H9 (cell line): ENCODE measurements at regions not wholly inside any gene's neighbourhood (a gene's known extent, or its start where the extent isn't known, plus 50 kb on each side); places are given as distances from the start of the nearest gene placed in this dataset.

Experiments
- DNase-seq: peaks from one replicate; pipeline ENCODE4 v3.0.0-alpha.2; 2017
- H2AFZ ChIP-seq: one replicate; pipeline ENCODE4 v1.6.1; 2013; ENCODE audit warnings: mild to moderate bottlenecking, low read length, control low read depth, moderate library complexity
- H2AK5ac ChIP-seq: 2 replicates; pipeline ENCODE4 v1.6.1; 2013; ENCODE audit warnings: low read length, control low read depth, mixed read lengths; ENCODE audit not compliant: insufficient read length
- H2BK120ac ChIP-seq: one replicate; pipeline ENCODE4 v1.6.1; 2013; ENCODE audit warnings: low read depth, mild to moderate bottlenecking, low read length, control low read depth, inconsistent platforms; ENCODE audit not compliant: poor library complexity, severe bottlenecking
- H2BK12ac ChIP-seq: 2 replicates; pipeline ENCODE4 v1.6.1; 2013; ENCODE audit warnings: low read length, control low read depth, mixed read lengths, low read depth; ENCODE audit not compliant: insufficient read length
- H2BK15ac ChIP-seq: 2 replicates; pipeline ENCODE4 v1.6.1; 2013; ENCODE audit warnings: low read depth, low read length, control low read depth
- H2BK20ac ChIP-seq: one replicate; pipeline ENCODE4 v1.6.1; 2013; ENCODE audit warnings: low read depth, mild to moderate bottlenecking, low read length, control low read depth, inconsistent platforms; ENCODE audit not compliant: poor library complexity, severe bottlenecking
- H2BK5ac ChIP-seq: 2 replicates; pipeline ENCODE4 v1.6.1; 2013; ENCODE audit warnings: low read length, control low read depth, mixed read lengths; ENCODE audit not compliant: insufficient read length
- H3K14ac ChIP-seq: 2 replicates; pipeline ENCODE4 v1.6.1; 2013; ENCODE audit warnings: low read length, control low read depth; ENCODE audit not compliant: insufficient read depth
- H3K18ac ChIP-seq: 2 replicates; pipeline ENCODE4 v1.6.1; 2013; ENCODE audit warnings: low read depth, mild to moderate bottlenecking, mixed read lengths, low read length, control low read depth; ENCODE audit not compliant: insufficient read length
- H3K23ac ChIP-seq: 2 replicates; pipeline ENCODE4 v1.6.1; 2013; ENCODE audit warnings: low read length, control low read depth, mixed read lengths, low read depth; ENCODE audit not compliant: insufficient read length
- H3K23me2 ChIP-seq: 2 replicates; pipeline ENCODE4 v1.6.1; 2013; ENCODE audit warnings: low read depth, mild to moderate bottlenecking, mixed read lengths, low read length, control low read depth; ENCODE audit not compliant: insufficient read length, poor library complexity, severe bottlenecking
- H3K27ac ChIP-seq: 2 replicates; pipeline ENCODE4 v1.5.1; 2013; ENCODE audit warnings: low read length, control low read depth, mixed read lengths, low read depth; ENCODE audit not compliant: insufficient read length
- H3K27me3 ChIP-seq: 2 replicates; pipeline ENCODE4 v1.6.1; 2013; ENCODE audit warnings: low read length, control low read depth, inconsistent platforms; ENCODE audit not compliant: insufficient read depth
- H3K4ac ChIP-seq: 2 replicates; pipeline ENCODE4 v1.6.1; 2013; ENCODE audit warnings: low read depth, mild to moderate bottlenecking, control low read depth, inconsistent platforms, low read length, moderate library complexity
- H3K4me1 ChIP-seq: 2 replicates; pipeline ENCODE4 v1.6.1; 2013; ENCODE audit warnings: low read length, control low read depth, inconsistent platforms; ENCODE audit not compliant: insufficient read depth
- H3K4me2 ChIP-seq: 2 replicates; pipeline ENCODE4 v1.6.1; 2013; ENCODE audit warnings: low read length, control low read depth, mixed read lengths; ENCODE audit not compliant: insufficient read length, insufficient read depth
- H3K56ac ChIP-seq: 2 replicates; pipeline ENCODE4 v1.6.1; 2013; ENCODE audit warnings: low read depth, mild to moderate bottlenecking, mixed read lengths, low read length, control low read depth; ENCODE audit not compliant: insufficient read length
- H3K79me1 ChIP-seq: 2 replicates; pipeline ENCODE4 v1.6.1; 2013; ENCODE audit warnings: low read depth, mild to moderate bottlenecking, moderate library complexity, low read length, control low read depth, inconsistent platforms; ENCODE audit not compliant: insufficient read depth, poor library complexity, severe bottlenecking
- H3K79me2 ChIP-seq: 2 replicates; pipeline ENCODE4 v1.6.1; 2013; ENCODE audit warnings: low read length, control low read depth, inconsistent platforms; ENCODE audit not compliant: insufficient read depth
- H3K9ac ChIP-seq: 2 replicates; pipeline ENCODE4 v1.6.1; 2013; ENCODE audit warnings: low read length, control low read depth, mixed read lengths; ENCODE audit not compliant: insufficient read length; ENCODE audit errors: extremely low read depth
- H3K9me3 ChIP-seq: one replicate; pipeline ENCODE4 v1.6.1; 2013; ENCODE audit warnings: low read depth, low read length, inconsistent platforms; ENCODE audit not compliant: control insufficient read depth
- H3T11ph ChIP-seq: one replicate; pipeline ENCODE4 v1.6.1; 2013; ENCODE audit warnings: mild to moderate bottlenecking, low read length, control low read depth, inconsistent platforms
- H4K20me1 ChIP-seq: one replicate; pipeline ENCODE4 v1.6.1; 2013; ENCODE audit not compliant: control insufficient read depth, insufficient read length, insufficient read depth
- H4K5ac ChIP-seq: 2 replicates; pipeline ENCODE4 v1.6.1; 2013; ENCODE audit warnings: low read depth, mild to moderate bottlenecking, mixed read lengths, low read length, control low read depth; ENCODE audit not compliant: insufficient read length
- H4K8ac ChIP-seq: replicated peaks from 2 replicates; pipeline ENCODE4 v1.6.1; 2013; ENCODE audit warnings: low read length, control low read depth, mixed read lengths, low read depth; ENCODE audit not compliant: insufficient read length
- H4K91ac ChIP-seq: 2 replicates; pipeline ENCODE4 v1.6.1; 2013; ENCODE audit warnings: low read depth, mild to moderate bottlenecking, moderate library complexity, mixed read lengths, low read length, control low read depth; ENCODE audit not compliant: insufficient read length
- H3K27ac Mint-ChIP-seq, 3 experiments: 2 replicates in 2 of 3; 3 replicates in 1 of 3; pipeline ENCODE4 v1.8.0; 2020 to 2021; ENCODE audit warnings: mixed read lengths in 3 of 3, mild to moderate bottlenecking in 1 of 3, moderate library complexity in 1 of 3
- H3K27me3 Mint-ChIP-seq: 2 replicates; pipeline ENCODE4 v1.8.0; 2021; ENCODE audit warnings: low read depth, mild to moderate bottlenecking, moderate library complexity, mixed read lengths
- H3K36me3 Mint-ChIP-seq, 3 experiments: 2 replicates in 2 of 3; 3 replicates in 1 of 3; pipeline ENCODE4 v1.8.0; 2020 to 2021; ENCODE audit warnings: low read depth in 3 of 3, mixed read lengths in 3 of 3; ENCODE audit not compliant: insufficient read depth in 1 of 3
- H3K4me1 Mint-ChIP-seq, 2 experiments: 2 replicates each; pipeline ENCODE4 v1.8.0; 2020; ENCODE audit warnings: mixed read lengths in 2 of 2
- H3K4me3 Mint-ChIP-seq, 2 experiments: 2 replicates in 1 of 2; 3 replicates in 1 of 2; pipeline ENCODE4 v1.8.0; 2020 to 2021; ENCODE audit warnings: mild to moderate bottlenecking in 2 of 2, mixed read lengths in 2 of 2, moderate library complexity in 1 of 2
- H3K9me3 Mint-ChIP-seq, 2 experiments: 2 replicates in 1 of 2; 3 replicates in 1 of 2; pipeline ENCODE4 v1.8.0; 2020; ENCODE audit warnings: mild to moderate bottlenecking in 2 of 2, mixed read lengths in 2 of 2, moderate library complexity in 1 of 2
- WGBS: extraction: QIAGEN DNeasy Blood & Tissue Kit; methylation state at CpG from one replicate; pipeline ENCODE4 v1.1.7; 2013; ENCODE audit warnings: missing lambda C conversion rate, low lambda C conversion rate, mixed read lengths; ENCODE audit not compliant: insufficient read length; ENCODE audit errors: extremely low coverage; 5-methylcytosine and 5-hydroxymethylcytosine counted together
- TF ChIP-seq, protein P1 (sequence below): fragments of 200-600 bp; sonication (generic); conservative IDR thresholded peaks from 3 replicates; pipeline ENCODE4 v1.8.0; 2021; ENCODE audit warnings: antibody characterized with exemption, mild to moderate bottlenecking

DNA sequence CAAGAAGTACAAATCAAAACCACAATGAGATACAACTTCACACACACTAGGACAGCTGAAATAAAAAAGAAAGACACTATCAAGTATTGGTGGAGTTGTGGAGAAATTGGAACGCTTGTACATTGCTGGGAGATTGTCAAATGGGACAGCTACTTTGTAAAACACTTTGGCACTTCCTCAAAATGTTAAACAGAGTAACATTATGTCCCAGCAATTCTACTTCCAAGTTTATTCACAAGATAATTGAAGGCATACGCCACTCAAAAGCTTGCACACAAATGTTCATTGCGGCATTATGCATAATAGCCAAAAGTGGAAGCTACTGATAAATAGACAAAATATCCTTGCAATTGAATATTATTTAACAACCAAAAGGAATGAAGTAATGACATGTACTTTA is 199.9 kb upstream of the KCNK2 start:
- no peaks in the 10 kb centered on the region for H4K20me1 ChIP-seq
- H3K23me2 ChIP-seq, result no peaks in the 10 kb centered on the region
- H3K4me2 ChIP-seq, result no peak overlapping the region
- peaks cover 0 to 2% of the 10 kb centered on the region in 2 experiments; a peak in 2 of 5 replicates for H3K9me3 Mint-ChIP-seq
- no peaks in the 10 kb centered on the region for H3K4me1 Mint-ChIP-seq
- H3K27ac Mint-ChIP-seq, result no peak overlapping the region
- no peaks in the 10 kb centered on the region for H3K27me3 ChIP-seq
- H3K14ac ChIP-seq, result no peak overlapping the region
- no CpG with 5 or more reads among the region's 3 CpGs for WGBS
- no peak overlapping the region for H2BK15ac ChIP-seq
- TF ChIP-seq, protein P1, sequence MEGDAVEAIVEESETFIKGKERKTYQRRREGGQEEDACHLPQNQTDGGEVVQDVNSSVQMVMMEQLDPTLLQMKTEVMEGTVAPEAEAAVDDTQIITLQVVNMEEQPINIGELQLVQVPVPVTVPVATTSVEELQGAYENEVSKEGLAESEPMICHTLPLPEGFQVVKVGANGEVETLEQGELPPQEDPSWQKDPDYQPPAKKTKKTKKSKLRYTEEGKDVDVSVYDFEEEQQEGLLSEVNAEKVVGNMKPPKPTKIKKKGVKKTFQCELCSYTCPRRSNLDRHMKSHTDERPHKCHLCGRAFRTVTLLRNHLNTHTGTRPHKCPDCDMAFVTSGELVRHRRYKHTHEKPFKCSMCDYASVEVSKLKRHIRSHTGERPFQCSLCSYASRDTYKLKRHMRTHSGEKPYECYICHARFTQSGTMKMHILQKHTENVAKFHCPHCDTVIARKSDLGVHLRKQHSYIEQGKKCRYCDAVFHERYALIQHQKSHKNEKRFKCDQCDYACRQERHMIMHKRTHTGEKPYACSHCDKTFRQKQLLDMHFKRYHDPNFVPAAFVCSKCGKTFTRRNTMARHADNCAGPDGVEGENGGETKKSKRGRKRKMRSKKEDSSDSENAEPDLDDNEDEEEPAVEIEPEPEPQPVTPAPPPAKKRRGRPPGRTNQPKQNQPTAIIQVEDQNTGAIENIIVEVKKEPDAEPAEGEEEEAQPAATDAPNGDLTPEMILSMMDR, result no peak
- H2AK5ac ChIP-seq, result no peak overlapping the region
- H3K79me2 ChIP-seq, result no peaks in the 10 kb centered on the region
- no peak overlapping the region for H2BK12ac ChIP-seq
- no peak overlapping the region for H3T11ph ChIP-seq
- H4K8ac ChIP-seq, result no peak overlapping the region
- H2AFZ ChIP-seq, result no peak overlapping the region
- no peak overlapping the region for H4K5ac ChIP-seq
- H3K4me3 Mint-ChIP-seq, result no peak overlapping the region
- no peak overlapping the region for H3K27ac ChIP-seq
- no peaks in the 10 kb centered on the region for H3K9me3 ChIP-seq
- H3K18ac ChIP-seq, result no peak overlapping the region
- no peak overlapping the region for H2BK120ac ChIP-seq
- H3K9ac ChIP-seq, result no peak overlapping the region
- no peaks in the 10 kb centered on the region for H3K36me3 Mint-ChIP-seq
- no peak overlapping the region for H2BK20ac ChIP-seq
- no peak for DNase-seq
- H3K4ac ChIP-seq, result no peak overlapping the region
- no peak overlapping the region for H3K23ac ChIP-seq
- no peak overlapping the region for H2BK5ac ChIP-seq
- H3K27me3 Mint-ChIP-seq, result no peaks in the 10 kb centered on the region
- no peak overlapping the region for H4K91ac ChIP-seq
- no peaks in the 10 kb centered on the region for H3K79me1 ChIP-seq
- no peak overlapping the region for H3K56ac ChIP-seq
- no peaks in the 10 kb centered on the region for H3K4me1 ChIP-seq
